Endothelial cell of umbilical vein (primary cell): ENCODE measurements at regions not wholly inside any gene's neighbourhood (a gene's known extent, or its start where the extent isn't known, plus 50 kb on each side); places are given as distances from the start of the nearest gene placed in this dataset.
"Not testable (repeated sequence)": the region's sequence is repeated elsewhere in the genome, so short reads cannot be mapped to it uniquely, and the experiment has no call there.

Experiments used
- BruUV-seq: library from RNA; stranded (reverse); fragments of 400-500 nt; replicated peaks from 2 replicates; lab custom pipeline; 2021; lab: Mats Ljungman, UMichigan
- CTCF ChIA-PET: fragments of 300-600, 350-600 bp; sonication (Branson Sonifier 250); formaldehyde crosslinking; loops from one replicate; lab custom pipeline; 2021; ENCODE audit warnings: antibody characterized with exemption, inconsistent platforms; lab: Charles Lee
- POLR2A ChIA-PET: fragments of 300-600, 350-600 bp; sonication (Branson Sonifier 250); formaldehyde crosslinking; loops from one replicate; lab custom pipeline; 2021; ENCODE audit warnings: antibody characterized with exemption, inconsistent platforms; lab: Charles Lee
- DNase-seq: peaks from one replicate; pipeline ENCODE4 v3.0.0-alpha.2; 2011; ENCODE audit warnings: low read depth, low spot score
- FAIRE-seq: peaks from 2 replicates; lab custom pipeline; 2011; peaks lifted over from hg19 to GRCh38; lab: Jason Lieb, UNC
- H2AFZ ChIP-seq: 2 replicates; pipeline ENCODE4 v1.6.0; 2012; ENCODE audit warnings: low read depth, low read length, control low read depth, inconsistent platforms
- H3K27ac ChIP-seq: 2 replicates; pipeline ENCODE4 v1.5.1; 2011; ENCODE audit warnings: low read depth, mild to moderate bottlenecking, control low read depth, low read length, moderate library complexity; ENCODE audit not compliant: insufficient read depth
- H3K27me3 ChIP-seq, 2 experiments: 2 replicates each; pipeline versions ENCODE4 v1.6.0 to v1.6.1; 2011; ENCODE audit warnings: low read length in 2 of 2, mixed read lengths in 1 of 2; ENCODE audit not compliant: control insufficient read depth in 2 of 2, insufficient read depth in 2 of 2
- H3K36me3 ChIP-seq, 2 experiments: 2 replicates in 1 of 2; 3 replicates in 1 of 2; pipeline ENCODE4 v1.5.1; 2011; ENCODE audit warnings: low read length in 2 of 2, mild to moderate bottlenecking in 1 of 2, moderate library complexity in 1 of 2; ENCODE audit not compliant: control insufficient read depth in 2 of 2, insufficient read depth in 2 of 2; ENCODE audit errors: extremely low read depth in 1 of 2
- H3K4me1 ChIP-seq: 3 replicates; pipeline ENCODE4 v1.5.1; 2011; ENCODE audit warnings: mild to moderate bottlenecking, low read length; ENCODE audit not compliant: control insufficient read depth, insufficient read depth; ENCODE audit errors: extremely low read depth
- H3K4me2 ChIP-seq: 2 replicates; pipeline ENCODE4 v1.6.1; 2011; ENCODE audit warnings: low read length, control low read depth, mixed read lengths; ENCODE audit not compliant: insufficient read depth
- H3K4me3 ChIP-seq, 3 experiments: fragments of 200-600 bp in 1 of 3; sonication (generic), shearing (Covaris generic) in 1 of 3; replicated peaks in 1 of 3; 2 replicates each; pipeline ENCODE4 v1.5.1; 2011 to 2016; ENCODE audit warnings: control low read depth in 3 of 3, low read length in 3 of 3, mild to moderate bottlenecking in 2 of 3, inconsistent platforms in 1 of 3, low read depth in 1 of 3, moderate library complexity in 1 of 3; ENCODE audit not compliant: insufficient read depth in 1 of 3
- H3K79me2 ChIP-seq: 2 replicates; pipeline ENCODE4 v1.6.0; 2012; ENCODE audit warnings: low read length, inconsistent platforms; ENCODE audit not compliant: control insufficient read depth, insufficient read depth
- H3K9ac ChIP-seq: replicated peaks from 2 replicates; pipeline ENCODE3; 2011; ENCODE audit warnings: low read length, control low read depth; ENCODE audit not compliant: insufficient read depth; ENCODE audit errors: extremely low read depth
- H3K9me1 ChIP-seq: replicated peaks from 3 replicates; pipeline ENCODE4 v1.6.0; 2011; ENCODE audit warnings: mild to moderate bottlenecking, low read length; ENCODE audit not compliant: control insufficient read depth, insufficient read depth; ENCODE audit errors: extremely low read depth
- H3K9me3 ChIP-seq: replicated peaks from 2 replicates; pipeline ENCODE4 v1.5.1; 2012; ENCODE audit warnings: low read length, inconsistent platforms; ENCODE audit not compliant: control insufficient read depth, insufficient read depth
- H4K20me1 ChIP-seq: replicated peaks from 2 replicates; pipeline ENCODE3; 2011; ENCODE audit warnings: mild to moderate bottlenecking, low read length; ENCODE audit not compliant: control insufficient read depth, insufficient read depth; ENCODE audit errors: extremely low read depth
- CTCF ChIP-seq, 2 donors: IDR thresholded peaks; 1 replicate in 1 of 2; 2 replicates in 1 of 2; pipeline ENCODE4 v1.5.1; 2011; ENCODE audit warnings: low read length in 2 of 2, mild to moderate bottlenecking in 2 of 2, moderate library complexity in 2 of 2, control low read depth in 1 of 2, inconsistent platforms in 1 of 2, low read depth in 1 of 2; ENCODE audit not compliant: insufficient read depth in 1 of 2; ENCODE audit errors: extremely low read depth in 1 of 2
- JUN ChIP-seq: IDR thresholded peaks from 2 replicates; pipeline ENCODE4 v1.6.1; 2011; ENCODE audit warnings: borderline replicate concordance, low read depth; ENCODE audit not compliant: insufficient read length, insufficient read depth
- MAX ChIP-seq: IDR thresholded peaks from 2 replicates; pipeline ENCODE4 v1.6.1; 2011; ENCODE audit not compliant: insufficient read depth, insufficient read length
- MYC ChIP-seq: IDR thresholded peaks from one replicate; pipeline ENCODE4 v1.6.1; 2011; ENCODE audit warnings: mild to moderate bottlenecking, low read depth, low read length
- dilution Hi-C: fragments of 300-500 bp; cut with MboI; formaldehyde crosslinking; loops from one replicate; pipeline ENCODE4 v1.15.0; 2019; ENCODE audit warnings: low sequenced_read_pairs; ENCODE audit not compliant: extremely low pct_ligation_motif_present
- intact Hi-C: fragments of 100-400 bp; cut with micrococcal nuclease; formaldehyde crosslinking; loops from one replicate; pipeline ENCODE4 v1.10.0; 2022

GRCh38 chr6:119929121-119929520, 579.6 kb upstream of the MAN1A1 start:
- FAIRE-seq (no peak), DNase-seq (no peak)
- dilution Hi-C loops, result no loop called here
- no peak for TF ChIP-seq MYC
- TF ChIP-seq MAX, result no peak
- TF ChIP-seq JUN, result no peak
- TF ChIP-seq CTCF (IDR thresholded peaks at IDR 0.05; ENCODE audit: extremely low read depth in 1 of 2, insufficient read depth in 1 of 2, low read depth in 1 of 2, low read length in 2 of 2), result no peak
- H4K20me1 ChIP-seq, result no peaks in the 10 kb centered on the region
- H3K79me2 ChIP-seq, result no peaks in the 10 kb centered on the region
- no peak overlapping the region for H3K4me3 ChIP-seq
- no peaks in the 10 kb centered on the region for H3K9me3 ChIP-seq
- H3K9ac ChIP-seq, result no peak overlapping the region
- ChIA-PET CTCF (no interaction called here), POLR2A (no interaction called here)
- intact Hi-C loops, result no loop called here
- no TSS peak for BruUV-seq
- no peak overlapping the region for H3K27ac ChIP-seq
- H3K4me1 ChIP-seq, result no peaks in the 10 kb centered on the region
- H3K9me1 ChIP-seq, result no peaks in the 10 kb centered on the region
- no peak overlapping the region for H2AFZ ChIP-seq
- no peaks in the 10 kb centered on the region for H3K27me3 ChIP-seq
- no peaks in the 10 kb centered on the region for H3K36me3 ChIP-seq
- H3K4me2 ChIP-seq, result no peak overlapping the region

- H3K4me3 ChIP-seq, H3K27me3 ChIP-seq, CTCF ChIA-PET, H3K27ac ChIP-seq, DNase-seq, H3K79me2 ChIP-seq, H3K9me3 ChIP-seq, BruUV-seq, dilution Hi-C loops, H4K20me1 ChIP-seq, H3K36me3 ChIP-seq, H2AFZ ChIP-seq, FAIRE-seq, H3K9me1 ChIP-seq, H3K4me1 ChIP-seq, H3K9ac ChIP-seq, H3K4me2 ChIP-seq, POLR2A ChIA-PET, intact Hi-C loops: not testable (repeated sequence)
Observed at GRCh38 chr6:119924888-119925287, 575.3 kb upstream of the MAN1A1 start.
